HG02798 (cell line): ENCODE measurements at regions not wholly inside any gene's neighbourhood (a gene's known extent, or its start where the extent isn't known, plus 50 kb on each side); places are given as distances from the start of the nearest gene placed in this dataset.
A peak's percentile ranks its signal among the peaks of the same experiment; 100 is the strongest.
"Not testable (repeated sequence)": the region's sequence is repeated elsewhere in the genome, so short reads cannot be mapped to it uniquely, and the experiment has no call there.

Source experiments
- ATAC-seq: cut with Tn5 transposase; IDR thresholded peaks from one replicate; pipeline ENCODE4 v1.9.1; 2021; ENCODE audit warnings: mild to moderate bottlenecking; ENCODE audit not compliant: unreplicated experiment, poor library complexity

DNA sequence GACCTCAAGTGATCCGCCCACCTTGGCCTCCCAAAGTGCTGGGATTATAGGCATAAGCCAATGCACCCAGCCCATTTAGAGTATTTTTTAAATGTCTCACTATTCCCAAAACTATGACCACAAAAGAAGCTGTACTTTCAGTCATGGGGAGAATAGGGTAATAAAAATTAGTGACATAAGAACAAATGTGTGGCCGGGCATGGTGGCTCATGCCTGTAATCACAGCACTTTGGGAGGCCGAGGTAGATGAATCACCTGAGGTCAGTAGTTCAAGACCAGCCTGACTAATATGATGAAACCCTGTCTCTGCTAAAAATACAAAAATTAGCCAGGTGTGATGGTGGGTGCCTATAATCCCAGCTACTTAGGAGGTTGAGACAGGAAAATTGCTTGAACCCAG, 402.3 kb downstream of the PSAT1 start:
- not testable (repeated sequence) for ATAC-seq

DNA sequence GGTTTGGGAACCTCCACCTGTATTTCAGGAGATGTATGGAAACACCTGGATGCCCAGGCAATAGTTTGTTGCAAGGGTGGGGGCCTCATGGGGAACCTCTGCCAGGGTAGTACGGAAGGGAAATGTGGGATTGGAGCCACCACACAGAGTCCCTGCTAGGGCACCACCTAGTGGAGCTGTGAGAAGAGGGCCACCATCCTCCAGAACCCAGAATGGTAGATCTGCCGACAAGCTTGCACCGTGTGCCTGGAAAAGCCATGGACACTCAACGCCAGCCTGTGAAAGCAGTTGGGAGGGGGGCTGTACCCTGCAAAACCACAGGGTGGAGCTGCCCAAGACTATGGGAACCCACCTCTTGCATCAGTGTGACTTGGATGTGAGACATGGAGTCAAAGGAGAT, 407.2 kb downstream of the PSAT1 start:
- not testable (repeated sequence) for ATAC-seq

GRCh38 chr9:78707080-78707479, 410.2 kb downstream of the PSAT1 start:
- peak; percentile 29 for ATAC-seq

DNA sequence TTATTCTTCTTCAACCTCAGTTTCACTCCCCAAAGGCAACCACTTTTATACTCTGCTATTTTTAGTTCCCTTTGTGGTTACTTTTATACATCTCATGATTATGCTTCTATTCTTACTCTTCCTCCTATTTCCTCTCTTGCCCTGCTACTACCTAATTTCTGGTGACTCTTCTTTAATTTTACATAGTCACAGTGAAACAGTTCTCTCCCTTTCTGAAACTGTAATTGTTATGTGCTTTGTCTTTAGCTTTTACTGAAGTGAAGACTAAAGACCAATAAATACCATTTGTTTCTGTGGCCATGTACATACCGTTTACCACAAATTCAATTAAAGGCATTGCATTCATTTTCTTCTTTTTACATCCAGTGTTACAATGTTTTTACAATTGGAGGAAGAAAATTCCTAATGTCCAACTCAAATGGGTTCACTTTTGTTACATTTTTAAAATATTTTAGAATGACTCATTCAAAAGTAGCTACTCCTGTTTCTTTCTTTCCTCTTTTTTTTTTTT, 410.6 kb downstream of the PSAT1 start:
- peak; percentile 87 for ATAC-seq

DNA sequence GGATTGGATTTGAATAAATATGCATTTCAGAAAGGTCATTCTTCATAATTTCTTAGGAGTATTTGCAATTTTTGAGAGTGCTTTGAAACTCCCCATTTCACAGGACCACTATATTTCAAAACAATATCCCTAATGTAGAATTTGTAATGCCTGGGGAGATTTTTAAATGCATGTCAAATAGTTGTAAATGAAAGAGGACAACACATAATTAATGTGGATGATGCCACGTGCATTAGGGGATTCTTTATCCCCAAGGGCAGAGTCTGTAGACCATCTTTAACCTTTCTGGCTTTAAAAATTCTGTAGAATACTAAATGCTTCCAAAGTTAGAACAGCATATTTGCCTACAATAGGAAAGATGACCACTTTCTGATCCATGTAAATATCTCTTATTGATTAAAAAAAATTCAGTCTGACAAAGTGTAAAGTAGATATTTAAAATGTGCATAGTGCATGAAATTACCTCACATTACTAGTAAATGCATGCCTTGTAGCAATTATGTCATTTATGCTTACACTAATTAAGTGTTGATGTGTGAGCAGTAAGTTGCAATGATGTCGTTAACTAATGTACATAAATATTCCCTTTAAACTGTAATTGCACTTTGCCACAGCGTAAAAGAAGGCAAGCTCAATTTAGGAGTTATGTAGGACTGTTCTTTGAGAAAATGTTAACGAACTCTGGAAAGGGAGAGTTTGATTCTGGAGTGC, 416.1 kb downstream of the PSAT1 start:
- ATAC-seq, result no peak

- no peak for ATAC-seq
These were observed 416.9 kb downstream of the PSAT1 start for GRCh38 chr9:78713614-78714405.

DNA sequence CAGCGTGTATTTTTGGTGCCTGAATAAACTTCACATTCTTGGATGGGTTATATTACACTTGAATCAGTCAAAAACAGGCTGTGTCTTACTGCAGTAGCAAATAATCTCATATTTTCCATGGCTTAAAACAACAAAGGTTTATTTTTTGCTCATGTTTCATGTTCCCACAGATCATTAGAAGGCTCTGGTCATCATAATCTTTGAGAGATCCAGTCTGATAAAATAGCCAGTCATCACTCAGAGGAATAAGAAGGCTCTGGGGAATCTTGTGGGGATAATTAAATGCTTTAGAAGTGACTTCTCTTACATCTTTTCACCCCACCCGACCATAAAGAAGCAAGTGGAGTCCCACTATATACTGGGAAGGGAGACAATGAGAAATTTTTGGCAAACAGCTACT, 417.7 kb downstream of the PSAT1 start:
- ATAC-seq, result no peak

DNA sequence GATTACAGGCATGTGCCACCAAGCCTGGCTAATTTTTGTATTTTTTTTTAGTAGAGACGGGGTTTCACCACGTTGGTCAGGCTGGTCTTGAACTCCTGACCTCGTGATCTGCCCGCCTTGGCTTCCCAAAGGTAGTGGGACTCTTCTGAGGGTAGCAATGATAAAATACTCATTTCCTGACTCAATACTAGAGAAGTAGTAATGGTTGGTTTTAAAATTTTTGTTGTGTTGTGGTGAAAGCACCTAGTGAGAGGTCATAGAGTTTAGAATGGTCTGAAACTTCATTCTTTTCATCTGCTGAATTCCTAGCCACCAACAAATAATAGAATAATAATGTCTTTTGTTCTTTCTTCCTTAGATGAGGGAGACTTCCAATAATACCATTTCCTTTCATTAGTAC, 422.1 kb downstream of the PSAT1 start:
- ATAC-seq, result not testable (repeated sequence)

GRCh38 chr9:78724896-78725295, 428.0 kb downstream of the PSAT1 start:
- ATAC-seq, result no peak

DNA sequence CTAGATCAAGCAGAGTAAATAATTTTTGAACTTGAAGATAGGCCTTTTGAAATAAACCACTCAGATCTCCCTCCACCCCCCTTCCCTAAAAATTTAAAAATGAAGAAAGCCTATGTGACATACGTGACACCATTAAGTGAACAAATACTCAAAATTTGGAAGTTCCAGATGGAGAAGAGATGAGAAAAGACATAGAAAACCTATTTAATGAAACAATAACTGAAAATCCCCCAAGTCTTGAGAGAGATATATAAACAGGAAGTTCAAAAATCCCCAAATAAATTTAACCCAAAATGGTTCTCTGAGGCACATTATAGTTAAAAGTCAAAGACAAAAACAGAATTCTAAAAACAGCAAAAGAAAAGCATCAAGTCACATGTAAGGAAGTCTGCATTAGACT, 428.6 kb downstream of the PSAT1 start:
- no peak for ATAC-seq

DNA sequence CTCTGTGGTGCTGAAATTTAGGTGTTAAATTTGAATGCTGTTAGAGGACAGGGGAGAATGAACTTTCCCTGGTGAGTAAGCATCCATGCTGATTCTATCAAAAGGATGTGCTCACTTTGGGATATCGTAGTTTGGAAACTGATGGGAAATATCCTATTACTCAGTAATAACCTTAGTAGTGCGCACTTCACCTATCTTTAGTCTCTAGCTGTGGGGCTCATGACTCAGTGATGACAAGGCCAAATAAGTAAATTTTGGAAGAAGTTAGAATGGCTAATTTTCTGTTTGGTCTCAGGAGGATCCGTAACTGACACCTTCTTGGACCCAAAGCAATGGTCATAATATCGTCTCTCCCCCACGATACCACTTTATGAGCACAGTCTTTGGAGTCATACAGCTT, 448.4 kb downstream of the PSAT1 start:
- ATAC-seq, result no peak

GRCh38 chr9:78746010-78746409, 449.1 kb downstream of the PSAT1 start:
- ATAC-seq, result no peak

- ATAC-seq, result no peak
These were observed 456.1 kb downstream of the PSAT1 start for GRCh38 chr9:78753039-78753438.

DNA sequence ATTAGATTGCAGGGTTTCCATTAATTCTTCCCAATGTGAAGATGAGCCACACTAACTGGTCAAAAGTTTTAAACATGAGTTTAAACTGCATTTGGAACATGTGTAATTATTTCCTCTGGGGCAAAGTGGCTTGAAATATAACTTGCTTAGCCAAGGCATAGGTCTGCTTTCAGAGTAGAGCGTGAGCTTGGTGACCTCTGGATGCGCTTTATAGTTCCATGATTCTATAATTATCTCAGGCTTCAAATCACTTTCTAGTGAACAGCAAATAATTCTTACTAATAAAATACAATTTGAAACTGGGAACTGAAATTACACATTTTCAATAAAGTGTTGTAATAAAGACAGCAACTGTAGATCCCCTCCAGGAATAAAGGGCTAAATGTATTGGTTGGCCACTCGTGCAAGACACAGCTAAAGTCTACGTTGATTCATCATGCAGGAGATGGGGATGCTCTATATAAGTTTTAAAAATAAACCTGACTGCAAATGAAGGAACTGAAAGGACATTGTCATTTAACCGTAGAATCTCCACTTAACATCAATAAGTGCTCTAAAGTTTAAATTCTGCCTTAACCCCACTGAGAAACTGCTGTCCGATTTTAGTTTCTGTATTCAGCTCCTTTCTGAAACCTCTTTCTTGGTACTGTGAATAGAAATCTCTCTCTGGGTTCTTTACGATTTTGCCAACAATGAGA, 460.0 kb downstream of the PSAT1 start:
- ATAC-seq, result no peak

GRCh38 chr9:78763424-78763823, 466.5 kb downstream of the PSAT1 start:
- ATAC-seq, result no peak

GRCh38 chr9:78765861-78766260, 468.9 kb downstream of the PSAT1 start:
- no peak for ATAC-seq

DNA sequence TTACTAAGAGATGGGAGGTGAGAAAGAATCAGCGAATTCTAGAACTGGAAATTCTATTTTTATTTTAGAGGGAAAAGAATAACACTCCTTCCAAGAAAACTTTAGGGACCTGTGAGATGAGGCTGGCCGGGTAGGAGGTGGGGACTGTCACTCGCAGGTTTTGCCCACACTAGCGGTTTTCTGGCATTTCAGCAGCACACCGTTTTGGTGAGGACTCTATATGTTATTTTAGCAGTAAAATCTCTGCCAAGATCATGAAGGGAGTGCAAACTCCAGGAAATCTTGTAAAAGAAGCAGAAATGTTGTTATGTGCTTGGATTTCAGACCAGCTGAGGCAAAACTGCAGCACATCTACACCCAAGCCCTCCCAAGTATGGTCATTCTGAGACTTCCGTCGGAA, 470.6 kb downstream of the PSAT1 start:
- ATAC-seq, result no peak

DNA sequence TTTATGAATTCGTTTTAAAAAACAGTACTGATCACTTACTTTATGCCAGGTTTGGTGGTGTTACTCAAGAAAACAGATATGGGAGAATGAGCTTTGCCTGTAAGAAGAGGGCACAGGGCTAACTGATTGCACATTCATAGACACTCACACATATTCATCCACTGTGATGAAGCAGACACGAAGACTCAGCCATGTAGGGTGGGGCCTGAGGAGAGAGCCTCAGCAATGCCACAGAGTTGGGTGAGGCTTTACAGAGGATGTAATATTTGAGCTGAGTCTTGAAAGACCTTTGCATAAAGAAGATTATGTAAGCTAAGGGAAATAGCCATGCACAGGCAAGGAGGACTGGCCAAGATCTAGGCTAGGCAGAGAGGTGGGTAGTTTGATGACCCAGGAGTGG, 472.8 kb downstream of the PSAT1 start:
- no peak for ATAC-seq

GRCh38 chr9:78775211-78775610, 478.3 kb downstream of the PSAT1 start:
- no peak for ATAC-seq

DNA sequence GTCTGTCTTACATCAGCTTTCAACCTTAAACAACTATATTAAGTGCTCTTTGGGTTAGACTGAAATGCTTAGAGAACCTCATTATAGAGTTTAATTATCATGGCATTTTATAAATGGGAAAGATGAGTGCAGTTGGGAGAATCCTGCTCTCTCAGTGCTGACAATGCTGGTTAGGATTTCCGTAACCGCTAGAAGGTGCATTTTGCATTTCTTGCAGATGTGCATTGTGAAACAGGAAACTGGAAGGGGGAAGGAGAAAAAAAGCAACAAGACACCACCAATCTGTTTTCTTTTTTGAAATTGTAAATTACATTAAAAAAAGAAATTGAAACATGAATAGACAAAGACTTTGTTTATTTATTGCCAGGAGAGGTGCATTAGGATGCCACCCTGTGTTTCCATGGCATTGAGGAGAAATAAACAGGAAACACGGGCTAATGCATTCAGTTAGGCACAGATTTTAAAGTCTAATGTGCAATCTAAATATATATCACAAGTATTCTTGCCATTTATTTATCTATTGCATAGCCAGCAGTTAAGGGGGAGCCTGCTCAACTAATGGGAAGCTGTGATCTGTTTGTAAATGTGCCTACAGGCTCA, 478.9 kb downstream of the PSAT1 start:
- ATAC-seq, result no peak

- ATAC-seq, result no peak
These were observed 480.8 kb downstream of the PSAT1 start for GRCh38 chr9:78777747-78778146.
